H1 (cell line): ENCODE measurements at regions not wholly inside any gene's neighbourhood (a gene's known extent, or its start where the extent isn't known, plus 50 kb on each side); places are given as distances from the start of the nearest gene placed in this dataset.

Experiments
- CTCF ChIA-PET: fragments of 300-600 bp; sonication (Branson Sonifier 250); formaldehyde crosslinking; loops from one replicate; lab custom pipeline; 2021; ENCODE audit not compliant: partially characterized antibody; lab: Charles Lee
- POLR2A ChIA-PET: fragments of 300-600 bp; sonication (Branson Sonifier 250); formaldehyde crosslinking; loops from one replicate; lab custom pipeline; 2021; ENCODE audit warnings: inconsistent platforms; ENCODE audit not compliant: partially characterized antibody; lab: Charles Lee
- DNase-seq, 2 experiments: peaks; one replicate each; pipeline versions ENCODE4 v3.0.0 to v3.0.0-alpha.2; 2010 to 2022; ENCODE audit warnings: low spot score in 2 of 2, low read depth in 1 of 2, mixed read lengths in 1 of 2
- FAIRE-seq: peaks from 2 replicates; lab custom pipeline; 2011; peaks lifted over from hg19 to GRCh38; lab: Jason Lieb, UNC
- H2AFZ ChIP-seq: 2 replicates; pipeline ENCODE4 v1.8.1; 2012; ENCODE audit warnings: low read length, inconsistent platforms
- H2AK5ac ChIP-seq: 2 replicates; pipeline ENCODE4 v1.6.1; 2013; ENCODE audit warnings: low read depth, low read length
- H2BK120ac ChIP-seq: replicated peaks from 2 replicates; pipeline ENCODE3; 2013; ENCODE audit warnings: low read depth, low read length, inconsistent platforms
- H2BK12ac ChIP-seq: 2 replicates; pipeline ENCODE4 v1.6.1; 2013; ENCODE audit warnings: low read depth, low read length
- H2BK15ac ChIP-seq: 2 replicates; pipeline ENCODE4 v1.6.1; 2013; ENCODE audit warnings: low read length
- H2BK20ac ChIP-seq: 2 replicates; pipeline ENCODE4 v1.6.1; 2013; ENCODE audit warnings: low read length
- H2BK5ac ChIP-seq: 2 replicates; pipeline ENCODE4 v1.6.1; 2013; ENCODE audit warnings: low read depth, low read length
- H3K14ac ChIP-seq: 2 replicates; pipeline ENCODE4 v1.6.1; 2013; ENCODE audit warnings: inconsistent platforms; ENCODE audit not compliant: insufficient read length
- H3K18ac ChIP-seq: 2 replicates; pipeline ENCODE4 v1.6.1; 2013; ENCODE audit warnings: low read length; ENCODE audit errors: extremely low read depth
- H3K23ac ChIP-seq: 2 replicates; pipeline ENCODE4 v1.6.1; 2013; ENCODE audit warnings: inconsistent platforms; ENCODE audit not compliant: insufficient read length
- H3K23me2 ChIP-seq: 2 replicates; pipeline ENCODE4 v1.6.1; 2013; ENCODE audit warnings: low read depth, low read length
- H3K27ac ChIP-seq: 2 replicates; pipeline ENCODE4 v1.6.1; 2011; ENCODE audit warnings: low read depth, low read length, inconsistent platforms
- H3K27me3 ChIP-seq, 4 experiments: replicated peaks in 1 of 4; 1 replicate in 1 of 4; 2 replicates in 3 of 4; pipeline versions ENCODE4 v1.6.1 to v1.8.1; 2011 to 2013; ENCODE audit warnings: low read length in 3 of 4, mild to moderate bottlenecking in 3 of 4, inconsistent platforms in 2 of 4, mixed read lengths in 2 of 4, moderate library complexity in 1 of 4; ENCODE audit not compliant: control insufficient read depth in 3 of 4, insufficient read depth in 3 of 4; ENCODE audit errors: extremely low read depth in 1 of 4
- H3K36me3 ChIP-seq, 4 experiments: 2 replicates each; pipeline versions ENCODE4 v1.6.1 to v1.8.1; 2011 to 2013; ENCODE audit warnings: mild to moderate bottlenecking in 4 of 4, low read length in 3 of 4, moderate library complexity in 2 of 4, control low read depth in 1 of 4, inconsistent platforms in 1 of 4; ENCODE audit not compliant: insufficient read depth in 4 of 4, control insufficient read depth in 2 of 4
- H3K4ac ChIP-seq: replicated peaks from 2 replicates; pipeline ENCODE3; 2013; ENCODE audit warnings: low read length, low read depth, mixed read lengths, inconsistent platforms; ENCODE audit not compliant: insufficient read length
- H3K4me1 ChIP-seq, 4 experiments: replicated peaks in 1 of 4; 1 replicate in 1 of 4; 2 replicates in 3 of 4; pipeline versions ENCODE4 v1.6.1 to v1.8.1; 2011 to 2013; ENCODE audit warnings: low read length in 3 of 4, inconsistent platforms in 2 of 4, mixed read lengths in 1 of 4; ENCODE audit not compliant: insufficient read depth in 4 of 4, control insufficient read depth in 3 of 4
- H3K4me2 ChIP-seq, 2 experiments: 2 replicates each; pipeline versions ENCODE4 v1.6.1 to v1.8.1; 2011 to 2013; ENCODE audit warnings: low read depth in 2 of 2, low read length in 2 of 2, control low read depth in 1 of 2, inconsistent platforms in 1 of 2, mild to moderate bottlenecking in 1 of 2; ENCODE audit not compliant: insufficient read depth in 1 of 2
- H3K4me3 ChIP-seq, 4 experiments: fragments of 200-600, 300-600 bp in 1 of 4; sonication (generic), shearing (Covaris generic), sonication (Bioruptor Twin) in 1 of 4; 2 replicates each; pipeline versions ENCODE4 v1.5.1 to v1.8.1; 2011 to 2016; ENCODE audit warnings: low read length in 4 of 4, low read depth in 3 of 4, control low read depth in 2 of 4, inconsistent platforms in 2 of 4, mild to moderate bottlenecking in 2 of 4, mixed read lengths in 1 of 4, moderate library complexity in 1 of 4; ENCODE audit not compliant: insufficient read depth in 2 of 4; ENCODE audit errors: extremely low read depth in 1 of 4
- H3K56ac ChIP-seq: replicated peaks from 2 replicates; pipeline ENCODE3; 2013; ENCODE audit warnings: low read depth, mild to moderate bottlenecking, mixed read lengths, low read length, inconsistent platforms; ENCODE audit not compliant: insufficient read length
- H3K79me1 ChIP-seq: 2 replicates; pipeline ENCODE4 v1.6.1; 2013; ENCODE audit warnings: low read depth, low read length, control low read depth
- H3K79me2 ChIP-seq, 2 experiments: 2 replicates each; pipeline versions ENCODE4 v1.6.1 to v1.8.1; 2012 to 2013; ENCODE audit warnings: low read length in 2 of 2, mild to moderate bottlenecking in 2 of 2, inconsistent platforms in 1 of 2; ENCODE audit not compliant: insufficient read depth in 2 of 2, control insufficient read depth in 1 of 2
- H3K9ac ChIP-seq, 4 experiments: replicated peaks in 1 of 4; 1 replicate in 1 of 4; 2 replicates in 3 of 4; pipeline versions ENCODE4 v1.6.1 to v1.8.1; 2011 to 2013; ENCODE audit warnings: low read depth in 3 of 4, low read length in 3 of 4, control low read depth in 2 of 4, mild to moderate bottlenecking in 2 of 4, moderate library complexity in 2 of 4, inconsistent platforms in 1 of 4; ENCODE audit errors: extremely low read depth in 1 of 4
- H3K9me3 ChIP-seq, 2 experiments: 2 replicates each; pipeline versions ENCODE4 v1.6.1 to v1.8.1; 2012 to 2013; ENCODE audit warnings: mild to moderate bottlenecking in 2 of 2, moderate library complexity in 2 of 2, control low read depth in 1 of 2, inconsistent platforms in 1 of 2, low read depth in 1 of 2, low read length in 1 of 2, mixed read lengths in 1 of 2; ENCODE audit not compliant: insufficient read depth in 2 of 2
- H4K20me1 ChIP-seq, 2 experiments: replicated peaks in 1 of 2; 2 replicates each; pipeline versions ENCODE3 to v1.8.1; 2011 to 2013; ENCODE audit warnings: inconsistent platforms in 2 of 2, low read length in 2 of 2, mild to moderate bottlenecking in 1 of 2; ENCODE audit not compliant: insufficient read depth in 2 of 2, control insufficient read depth in 1 of 2
- H4K5ac ChIP-seq: 2 replicates; pipeline ENCODE4 v1.6.1; 2013; ENCODE audit warnings: low read length, low read depth, mixed read lengths, inconsistent platforms; ENCODE audit not compliant: insufficient read length
- H4K8ac ChIP-seq: 2 replicates; pipeline ENCODE4 v1.8.0; 2013; ENCODE audit warnings: mild to moderate bottlenecking, moderate library complexity, low read length, inconsistent platforms; ENCODE audit not compliant: insufficient read depth; ENCODE audit errors: extremely low read depth
- H4K91ac ChIP-seq: replicated peaks from 2 replicates; pipeline ENCODE3; 2013; ENCODE audit warnings: low read length, mixed read lengths, inconsistent platforms; ENCODE audit not compliant: insufficient read length
- FOSL1 ChIP-seq: IDR thresholded peaks from 2 replicates; pipeline ENCODE4 v1.6.1; 2011; ENCODE audit warnings: mild to moderate bottlenecking, low read depth, low read length, moderate library complexity; ENCODE audit not compliant: insufficient read depth
- JUND ChIP-seq: IDR thresholded peaks from 2 replicates; pipeline ENCODE4 v1.6.1; 2011; ENCODE audit warnings: mild to moderate bottlenecking, improper control_type of control experiment, low read length
- NRF1 ChIP-seq: IDR thresholded peaks from 2 replicates; pipeline ENCODE4 v1.6.1; 2011; ENCODE audit warnings: mild to moderate bottlenecking, low read depth, low read length, improper control_type of control experiment
- RBBP5 ChIP-seq: IDR thresholded peaks from 2 replicates; pipeline ENCODE4 v1.7.1; 2012; ENCODE audit warnings: low read depth, mild to moderate bottlenecking, inconsistent platforms, low read length, moderate library complexity, borderline replicate concordance
- RXRA ChIP-seq: IDR thresholded peaks from 2 replicates; pipeline ENCODE4 v1.6.1; 2011; ENCODE audit warnings: low read depth, mild to moderate bottlenecking, low read length, moderate library complexity; ENCODE audit not compliant: insufficient read depth
- USF2 ChIP-seq: IDR thresholded peaks from 2 replicates; pipeline ENCODE4 v1.6.1; 2011; ENCODE audit warnings: low read length, improper control_type of control experiment
- WGBS, 2 experiments: shearing (Covaris generic) in 1 of 2; methylation state at CpG; one replicate each; pipeline versions ENCODE4 v1.1.6 to v1.1.7; 2013 to 2015; ENCODE audit warnings: low lambda C conversion rate in 2 of 2, mixed read lengths in 2 of 2, inconsistent platforms in 1 of 2, low coverage in 1 of 2, missing lambda C conversion rate in 1 of 2; ENCODE audit not compliant: insufficient replicate concordance in 2 of 2, insufficient coverage in 1 of 2, insufficient read length in 1 of 2; ENCODE audit errors: extremely low coverage in 1 of 2, missing lambda C conversion rate in 1 of 2; 5-methylcytosine and 5-hydroxymethylcytosine counted together
- TF ChIP-seq, protein P1 (sequence below): IDR thresholded peaks from 2 replicates; pipeline ENCODE4 v1.6.1; 2012; ENCODE audit warnings: inconsistent platforms

DNA sequence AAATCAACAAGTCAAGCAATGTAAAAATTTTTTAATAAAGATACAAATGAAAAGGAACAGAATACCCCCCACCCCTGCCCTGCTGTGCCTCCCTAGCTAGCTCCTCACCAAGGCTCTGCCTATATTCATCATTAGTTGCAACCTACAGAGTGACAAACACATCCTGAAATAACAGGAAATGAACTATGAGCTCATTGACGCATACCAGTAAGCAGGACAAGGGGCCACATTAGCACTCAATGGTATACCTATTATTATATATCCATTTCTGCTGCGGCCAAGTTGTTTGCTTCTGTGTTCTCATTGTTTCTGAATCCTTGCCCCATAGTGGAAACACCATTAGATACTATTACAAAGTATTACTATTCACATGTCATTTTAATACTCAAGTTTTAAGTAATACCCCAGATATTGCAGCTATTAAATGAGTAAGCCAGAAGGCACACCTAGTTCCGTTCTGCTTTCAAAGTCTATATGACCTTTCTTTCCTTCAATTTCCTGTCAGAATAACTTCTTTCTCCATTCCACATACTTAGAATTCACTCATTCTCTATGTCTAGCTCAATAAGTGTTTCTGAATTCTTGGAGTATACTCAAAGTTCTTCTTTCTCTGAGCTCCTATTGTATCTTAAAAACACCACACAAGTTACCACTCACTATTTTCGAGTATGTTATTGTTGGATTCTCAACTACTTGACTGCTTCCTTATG lies 1214.9 kb downstream of the PLA2G4A start:
- Histone ChIP-seq H3K9ac (no peak overlapping the region), H3K27ac (no peak overlapping the region), H2BK5ac (no peak overlapping the region), H4K5ac (no peak overlapping the region), H3K79me1 (no peaks in the 10 kb centered on the region), H2BK120ac (no peak overlapping the region), H3K4me1 (no peaks in the 10 kb centered on the region), H3K4me3 (no peak overlapping the region), H3K4me2 (no peak overlapping the region), H3K14ac (no peak overlapping the region), H3K27me3 (no peaks in the 10 kb centered on the region), H2AK5ac (no peak overlapping the region), H3K79me2 (no peaks in the 10 kb centered on the region), H2BK15ac (no peak overlapping the region), H2AFZ (no peak overlapping the region), H2BK20ac (no peak overlapping the region), H3K23ac (no peak overlapping the region), H3K4ac (no peak overlapping the region), H4K8ac (no peak overlapping the region), H3K23me2 (no peaks in the 10 kb centered on the region), H3K56ac (no peak overlapping the region), H2BK12ac (no peak overlapping the region), H3K36me3 (no peaks in the 10 kb centered on the region), H3K18ac (no peak overlapping the region), H4K20me1 (no peaks in the 10 kb centered on the region), H4K91ac (no peak overlapping the region), H3K9me3 (0 out of 4 replicates have a peak, but pooled peaks cover 0 to 3% of the 10 kb centered on the region in 2 experiments)
- no peak for DNase-seq
- ChIA-PET CTCF (interaction anchor here (0.7 kb wide), 1 partner anchor 115 kb away, joined by 3 read pairs; no protein-coding TSS in a partner anchor), POLR2A (no interaction called here)
- TF ChIP-seq FOSL1 (no peak), RXRA (no peak), RBBP5 (no peak), USF2 (no peak), JUND (no peak), NRF1 (no peak)
- TF ChIP-seq, protein P1, sequence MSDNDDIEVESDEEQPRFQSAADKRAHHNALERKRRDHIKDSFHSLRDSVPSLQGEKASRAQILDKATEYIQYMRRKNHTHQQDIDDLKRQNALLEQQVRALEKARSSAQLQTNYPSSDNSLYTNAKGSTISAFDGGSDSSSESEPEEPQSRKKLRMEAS: no peak
- 91% methylated on average over 4 of the region's 4 CpGs; no CpG with 5 or more reads in 1 of the 2 experiments for WGBS, 2 experiments
- no peak for FAIRE-seq
